GM23248 (cell line): ENCODE measurements at regions not wholly inside any gene's neighbourhood (a gene's known extent, or its start where the extent isn't known, plus 50 kb on each side); places are given as distances from the start of the nearest gene placed in this dataset.

ENCODE experiments used
- DNase-seq: peaks from one replicate; pipeline ENCODE4 v3.0.0-alpha.2; 2015
- H2AFZ ChIP-seq: fragments of 200-600 bp; sonication (generic); 2 replicates; pipeline ENCODE4 v1.6.1; 2016; ENCODE audit warnings: antibody characterized with exemption
- H3F3A ChIP-seq: fragments of 200-600 bp; sonication (generic); 2 replicates; pipeline ENCODE4 v1.6.1; 2016; ENCODE audit warnings: mild to moderate bottlenecking, antibody characterized with exemption, mixed run types; ENCODE audit not compliant: insufficient read depth
- H3K27ac ChIP-seq: fragments of 200-600 bp; sonication (generic); 2 replicates; pipeline ENCODE4 v1.5.1; 2016; ENCODE audit warnings: mild to moderate bottlenecking
- H3K27me3 ChIP-seq: fragments of 200-600 bp; sonication (generic); replicated peaks from 2 replicates; pipeline ENCODE4 v1.6.1; 2016; ENCODE audit warnings: mild to moderate bottlenecking; ENCODE audit not compliant: insufficient read depth
- H3K36me3 ChIP-seq: fragments of 200-600 bp; sonication (generic); 2 replicates; pipeline ENCODE4 v1.6.1; 2016; ENCODE audit warnings: low read depth, mild to moderate bottlenecking
- H3K4me1 ChIP-seq: fragments of 200-600 bp; sonication (generic); 2 replicates; pipeline ENCODE4 v1.6.1; 2016; ENCODE audit warnings: mild to moderate bottlenecking; ENCODE audit not compliant: insufficient read depth
- H3K4me2 ChIP-seq: fragments of 200-600 bp; sonication (generic); one replicate; pipeline ENCODE4 v1.6.1; 2016; ENCODE audit warnings: mild to moderate bottlenecking; ENCODE audit not compliant: unreplicated experiment
- H3K4me3 ChIP-seq: fragments of 200-600 bp; sonication (generic); 2 replicates; pipeline ENCODE4 v1.5.1; 2016; ENCODE audit warnings: mild to moderate bottlenecking
- H3K79me2 ChIP-seq: fragments of 200-600 bp; sonication (generic); 2 replicates; pipeline ENCODE4 v1.6.1; 2016; ENCODE audit warnings: mild to moderate bottlenecking; ENCODE audit not compliant: insufficient read depth
- H3K9ac ChIP-seq: fragments of 200-600 bp; sonication (generic); 2 replicates; pipeline ENCODE4 v1.6.1; 2016; ENCODE audit warnings: mild to moderate bottlenecking
- H3K9me2 ChIP-seq: fragments of 200-600 bp; sonication (generic); 2 replicates; pipeline ENCODE4 v1.6.1; 2016; ENCODE audit warnings: mixed run types, mild to moderate bottlenecking, moderate library complexity; ENCODE audit not compliant: insufficient read depth
- H3K9me3 ChIP-seq: fragments of 200-600 bp; sonication (generic); one replicate; pipeline ENCODE4 v1.6.1; 2017; ENCODE audit warnings: low read depth
- H4K20me1 ChIP-seq: fragments of 200-600 bp; sonication (generic); 2 replicates; pipeline ENCODE4 v1.6.0; 2016; ENCODE audit not compliant: insufficient read depth
- EZH2 ChIP-seq: fragments of 200-600 bp; sonication (generic); IDR thresholded peaks from 2 replicates; pipeline ENCODE4 v1.6.1; 2018; ENCODE audit warnings: antibody characterized with exemption, mild to moderate bottlenecking; ENCODE audit not compliant: insufficient read depth, poor library complexity, severe bottlenecking
- EZH2phosphoT487 ChIP-seq: fragments of 200-600 bp; sonication (generic); IDR thresholded peaks from 2 replicates; pipeline ENCODE4 v1.6.1; 2018; ENCODE audit warnings: antibody characterized with exemption, moderate library complexity, mild to moderate bottlenecking, low read depth; ENCODE audit not compliant: insufficient read depth
- WGBS, 2 experiments: methylation state at CpG; one replicate each; pipeline ENCODE4 v1.1.6; 2015 to 2017; ENCODE audit warnings: low lambda C conversion rate in 2 of 2, low coverage in 1 of 2; ENCODE audit errors: missing lambda C conversion rate in 2 of 2; 5-methylcytosine and 5-hydroxymethylcytosine counted together
- in situ Hi-C: fragments of 300-500 bp; cut with MboI; formaldehyde crosslinking; loops from 2 replicates; pipeline ENCODE4 v1.15.0; 2020

DNA sequence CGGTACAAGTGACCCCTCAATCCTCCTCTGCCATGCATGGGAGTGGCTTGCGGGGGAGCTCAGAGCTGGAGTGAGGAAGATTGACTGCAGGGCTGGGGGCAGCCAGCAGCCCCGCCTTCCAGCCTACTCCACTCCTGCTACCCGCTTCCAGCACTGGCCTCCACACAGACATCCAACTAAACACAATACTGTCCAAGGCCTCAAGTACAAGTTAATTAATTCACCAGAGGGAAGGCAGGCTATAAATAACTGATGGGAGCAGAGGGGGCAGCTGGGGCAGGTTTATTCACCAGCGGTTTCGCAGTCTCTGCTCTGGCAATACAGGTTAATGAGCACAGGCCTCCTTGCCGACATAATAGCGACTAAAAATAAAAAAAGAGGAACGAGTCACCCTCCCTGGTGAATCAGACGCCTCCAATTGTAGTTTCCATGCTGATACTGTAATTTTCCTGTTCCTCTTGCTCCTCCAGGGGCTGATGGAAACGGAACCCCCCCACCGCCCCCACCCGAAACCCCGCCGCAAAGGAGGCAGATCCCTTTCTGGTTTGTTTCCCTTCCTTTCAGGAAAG lies 166.4 kb upstream of the TLE3 start:
- Histone ChIP-seq H3K4me2 (no peak overlapping the region), H3F3A (no peaks in the 10 kb centered on the region), H3K79me2 (no peaks in the 10 kb centered on the region), H3K27me3 (no peaks in the 10 kb centered on the region), H3K4me1 (0 out of 2 replicates have a peak, but pooled peaks cover under 1% of the 10 kb centered on the region), H3K27ac (no peak overlapping the region), H2AFZ (no peak overlapping the region), H3K4me3 (no peak overlapping the region), H3K9ac (no peak overlapping the region), H4K20me1 (no peaks in the 10 kb centered on the region), H3K9me2 (no peaks in the 10 kb centered on the region), H3K36me3 (no peaks in the 10 kb centered on the region), H3K9me3 (no peaks in the 10 kb centered on the region)
- DNase-seq: peak; percentile 57
- 55 to 56% methylated on average over 15 of the region's 15 CpGs for WGBS, 2 experiments
- in situ Hi-C loops: no loop called here
- TF ChIP-seq EZH2: no peak

DNA sequence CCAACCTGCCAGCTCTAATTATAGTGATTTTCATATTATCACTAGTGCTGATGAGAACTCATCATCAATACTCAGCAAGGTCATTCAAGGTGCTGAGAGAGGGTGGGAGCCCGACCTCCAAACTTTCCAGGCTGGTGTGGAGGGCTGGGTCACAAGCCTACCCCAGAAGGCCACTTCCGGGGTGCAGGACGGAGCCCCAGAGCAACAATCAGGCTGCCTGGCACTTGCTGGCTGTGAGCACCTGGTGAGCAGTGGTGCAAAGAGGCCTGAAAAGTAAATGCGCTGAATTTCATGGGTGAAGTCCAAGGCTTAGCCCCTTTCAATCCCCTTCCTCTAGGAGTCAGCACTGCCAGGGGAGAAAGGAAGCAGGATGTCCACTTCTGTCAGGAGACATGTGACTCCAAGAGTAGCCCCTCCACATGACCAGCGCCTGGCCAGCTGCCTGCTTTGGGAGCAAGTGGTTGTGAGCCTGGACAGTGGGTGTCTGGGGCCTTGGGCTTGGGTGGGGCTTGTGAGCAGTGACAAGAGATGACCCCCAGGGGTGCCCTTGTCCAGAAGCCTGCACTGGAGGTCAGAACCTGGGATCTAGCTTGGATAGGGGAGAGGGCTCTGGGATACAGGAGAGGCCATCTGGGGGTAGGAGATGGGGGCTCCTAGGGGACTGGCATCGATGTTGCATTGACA lies 165.0 kb upstream of the TLE3 start:
- H3K9me3 ChIP-seq: no peaks in the 10 kb centered on the region
- no peaks in the 10 kb centered on the region for H3F3A ChIP-seq
- H2AFZ ChIP-seq: no peak overlapping the region
- TF ChIP-seq EZH2: no peak
- TF ChIP-seq EZH2phosphoT487: no peak
- H3K4me2 ChIP-seq: no peak overlapping the region
- no peaks in the 10 kb centered on the region for H3K27me3 ChIP-seq
- H3K27ac ChIP-seq: no peak overlapping the region
- no peak overlapping the region for H3K4me3 ChIP-seq
- 0 out of 2 replicates have a peak, but pooled peaks cover 5% of the 10 kb centered on the region for H3K4me1 ChIP-seq
- no peaks in the 10 kb centered on the region for H3K36me3 ChIP-seq
- no peaks in the 10 kb centered on the region for H4K20me1 ChIP-seq
- DNase-seq: no peak
- in situ Hi-C loops: no loop called here
- no peak overlapping the region for H3K9ac ChIP-seq
- WGBS, 2 experiments: 87% methylated on average over 6 of the region's 6 CpGs
- H3K79me2 ChIP-seq: no peaks in the 10 kb centered on the region
- H3K9me2 ChIP-seq: no peaks in the 10 kb centered on the region

DNA sequence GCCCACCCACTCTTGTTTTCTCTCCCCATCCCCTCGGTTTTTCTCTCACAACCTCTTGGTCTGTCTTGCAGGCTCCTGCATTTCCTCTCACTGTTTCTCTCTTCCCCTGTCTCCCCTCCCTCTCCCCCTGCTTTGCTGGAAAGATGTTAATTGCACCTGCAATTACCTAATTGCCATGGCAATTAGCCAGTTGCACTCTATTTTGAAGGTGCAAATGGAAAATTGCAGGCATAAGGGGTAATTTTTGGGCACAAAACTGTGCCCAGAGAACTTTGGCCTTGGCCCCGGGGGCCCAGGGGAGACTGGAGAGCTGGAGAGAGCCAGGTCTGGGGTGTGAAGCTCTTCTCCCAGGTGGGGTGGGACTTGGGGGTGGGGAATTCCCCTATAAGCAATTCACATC lies 164.5 kb upstream of the TLE3 start:
- H3K4me3 ChIP-seq: no peak overlapping the region
- in situ Hi-C loops: no loop called here
- no peak overlapping the region for H2AFZ ChIP-seq
- no peaks in the 10 kb centered on the region for H3K27me3 ChIP-seq
- H3K9me2 ChIP-seq: no peaks in the 10 kb centered on the region
- H3F3A ChIP-seq: no peaks in the 10 kb centered on the region
- no peaks in the 10 kb centered on the region for H3K79me2 ChIP-seq
- TF ChIP-seq EZH2: no peak
- no peak for TF ChIP-seq EZH2phosphoT487
- H3K9me3 ChIP-seq: no peaks in the 10 kb centered on the region
- no peaks in the 10 kb centered on the region for H3K36me3 ChIP-seq
- no peak overlapping the region for H3K4me2 ChIP-seq
- 95% methylated on average over 2 of the region's 2 CpGs for WGBS, 2 experiments
- DNase-seq: no peak
- H3K27ac ChIP-seq: no peak overlapping the region
- no peak overlapping the region for H3K9ac ChIP-seq
- 0 out of 2 replicates have a peak, but pooled peaks cover 5% of the 10 kb centered on the region for H3K4me1 ChIP-seq
- H4K20me1 ChIP-seq: no peaks in the 10 kb centered on the region

DNA sequence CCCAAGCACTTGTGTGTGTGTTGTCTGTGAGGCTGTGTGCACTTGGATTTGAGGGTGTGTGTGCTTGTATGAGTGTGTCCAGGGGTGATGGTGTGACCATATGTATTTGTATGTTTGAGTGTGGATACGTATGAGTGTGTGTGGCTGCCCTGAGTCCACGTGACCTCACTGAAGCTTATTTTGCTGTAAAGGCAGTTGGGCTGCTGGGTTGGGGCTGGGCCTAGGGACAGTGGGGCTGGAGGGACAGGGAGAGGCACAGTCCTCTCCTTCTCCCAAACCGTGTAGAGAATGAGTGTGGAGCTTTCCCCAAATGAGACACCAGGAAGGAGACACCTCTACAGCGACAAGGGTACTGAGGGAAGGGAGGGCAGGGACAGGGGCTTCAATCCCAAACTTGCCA lies 163.4 kb upstream of the TLE3 start:
- H3K9ac ChIP-seq: no peak overlapping the region
- H2AFZ ChIP-seq: no peak overlapping the region
- H3K27ac ChIP-seq: no peak overlapping the region
- no peaks in the 10 kb centered on the region for H3K79me2 ChIP-seq
- TF ChIP-seq EZH2 (no peak), EZH2phosphoT487 (no peak)
- WGBS, 2 experiments: 87 to 96% methylated on average over 3 to 4 of the region's 4 CpGs
- no peak overlapping the region for H3K4me3 ChIP-seq
- DNase-seq: no peak
- H3F3A ChIP-seq: no peaks in the 10 kb centered on the region
- H3K4me1 ChIP-seq: 0 out of 2 replicates have a peak, but pooled peaks cover 5% of the 10 kb centered on the region
- in situ Hi-C loops: no loop called here
- H3K27me3 ChIP-seq: no peaks in the 10 kb centered on the region; the same call in 1 of the 2 replicates
- no peaks in the 10 kb centered on the region for H3K9me2 ChIP-seq
- H4K20me1 ChIP-seq: no peaks in the 10 kb centered on the region
- H3K36me3 ChIP-seq: no peaks in the 10 kb centered on the region
- no peaks in the 10 kb centered on the region for H3K9me3 ChIP-seq
- no peak overlapping the region for H3K4me2 ChIP-seq
